ENCODE measurements at regions not wholly inside any gene's neighbourhood (a gene's known extent, or its start where the extent isn't known, plus 50 kb on each side); places are given as distances from the start of the nearest gene placed in this dataset.

GRCh38 chr20:20966171-20966570 lies 140.0 kb downstream of the LINC00237 start:
- TF ChIP-seq CTCF (IDR thresholded peaks at IDR 0.05) (no peak), POLR2A (IDR thresholded peaks at IDR 0.05) (no peak), POLR2AphosphoS5 (IDR thresholded peaks at IDR 0.05) (no peak)

Measured in breast epithelium (tissue), 3 donors.